Chondrocyte (in vitro differentiated cells): ENCODE measurements at regions not wholly inside any gene's neighbourhood (a gene's known extent, or its start where the extent isn't known, plus 50 kb on each side); places are given as distances from the start of the nearest gene placed in this dataset.

ENCODE experiments used
- DNase-seq: peaks from one replicate; pipeline ENCODE4 v3.0.0; 2021; ENCODE audit warnings: mixed read lengths, low spot score
- H3K27ac Mint-ChIP-seq: one replicate; pipeline ENCODE4 v1.8.0; 2021; ENCODE audit warnings: mild to moderate bottlenecking, moderate library complexity, mixed read lengths; ENCODE audit not compliant: unreplicated experiment
- H3K27me3 Mint-ChIP-seq: 2 replicates; pipeline ENCODE4 v1.8.0; 2021; ENCODE audit warnings: low read depth, mixed read lengths
- H3K36me3 Mint-ChIP-seq: 2 replicates; pipeline ENCODE4 v1.8.0; 2021; ENCODE audit warnings: low read depth, mixed read lengths
- H3K4me1 Mint-ChIP-seq: 2 replicates; pipeline ENCODE4 v1.8.0; 2021; ENCODE audit warnings: low read depth, mild to moderate bottlenecking, mixed read lengths
- H3K4me3 Mint-ChIP-seq: one replicate; pipeline ENCODE4 v1.8.0; 2021; ENCODE audit warnings: mild to moderate bottlenecking, moderate library complexity, mixed read lengths; ENCODE audit not compliant: unreplicated experiment
- H3K9me3 Mint-ChIP-seq: 2 replicates; pipeline ENCODE4 v1.8.0; 2021; ENCODE audit warnings: low read depth, mixed read lengths
- TF ChIP-seq, protein P1 (sequence below): fragments of 200-600 bp; sonication (generic); IDR thresholded peaks from 2 replicates; pipeline ENCODE4 v1.5.0; 2021; ENCODE audit warnings: antibody characterized with exemption, mild to moderate bottlenecking, moderate library complexity

DNA sequence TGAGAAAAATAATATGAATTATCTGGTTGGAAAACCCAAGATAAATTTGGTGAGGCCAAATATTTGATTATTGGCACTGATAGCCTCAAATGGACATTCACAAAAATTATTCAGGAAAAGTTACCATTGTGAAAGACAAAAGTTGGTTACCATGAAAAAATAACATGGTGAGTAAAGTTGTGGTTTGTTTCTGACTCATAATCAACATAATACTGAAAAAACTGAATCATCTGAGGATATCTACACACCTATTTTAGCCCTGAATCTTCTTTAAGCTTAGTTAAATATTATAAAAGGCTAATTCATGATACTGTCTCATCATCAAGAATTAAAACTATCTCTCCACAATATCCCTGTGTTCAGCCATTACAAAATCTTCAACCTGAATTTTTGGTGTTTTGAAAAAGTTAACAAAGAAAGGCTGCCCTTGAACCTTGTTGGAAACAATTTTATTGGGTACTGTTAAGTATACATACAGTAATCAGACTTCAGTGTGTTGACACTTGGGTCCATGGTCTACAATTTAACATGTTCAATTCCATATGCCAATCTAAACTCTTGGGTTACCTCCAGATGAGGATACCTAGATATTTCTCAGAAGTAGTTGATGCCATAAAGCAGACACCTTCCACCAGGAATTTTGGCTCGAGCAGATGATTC lies 607.5 kb upstream of the SLC39A10 start:
- Mint-ChIP-seq H3K9me3 (no peaks in the 10 kb centered on the region), H3K27ac (no peak overlapping the region), H3K27me3 (peaks cover 2% of the 10 kb centered on the region), H3K36me3 (no peaks in the 10 kb centered on the region), H3K4me3 (no peak overlapping the region), H3K4me1 (no peaks in the 10 kb centered on the region)
- no peak for DNase-seq
- TF ChIP-seq, protein P1, sequence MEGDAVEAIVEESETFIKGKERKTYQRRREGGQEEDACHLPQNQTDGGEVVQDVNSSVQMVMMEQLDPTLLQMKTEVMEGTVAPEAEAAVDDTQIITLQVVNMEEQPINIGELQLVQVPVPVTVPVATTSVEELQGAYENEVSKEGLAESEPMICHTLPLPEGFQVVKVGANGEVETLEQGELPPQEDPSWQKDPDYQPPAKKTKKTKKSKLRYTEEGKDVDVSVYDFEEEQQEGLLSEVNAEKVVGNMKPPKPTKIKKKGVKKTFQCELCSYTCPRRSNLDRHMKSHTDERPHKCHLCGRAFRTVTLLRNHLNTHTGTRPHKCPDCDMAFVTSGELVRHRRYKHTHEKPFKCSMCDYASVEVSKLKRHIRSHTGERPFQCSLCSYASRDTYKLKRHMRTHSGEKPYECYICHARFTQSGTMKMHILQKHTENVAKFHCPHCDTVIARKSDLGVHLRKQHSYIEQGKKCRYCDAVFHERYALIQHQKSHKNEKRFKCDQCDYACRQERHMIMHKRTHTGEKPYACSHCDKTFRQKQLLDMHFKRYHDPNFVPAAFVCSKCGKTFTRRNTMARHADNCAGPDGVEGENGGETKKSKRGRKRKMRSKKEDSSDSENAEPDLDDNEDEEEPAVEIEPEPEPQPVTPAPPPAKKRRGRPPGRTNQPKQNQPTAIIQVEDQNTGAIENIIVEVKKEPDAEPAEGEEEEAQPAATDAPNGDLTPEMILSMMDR: no peak

DNA sequence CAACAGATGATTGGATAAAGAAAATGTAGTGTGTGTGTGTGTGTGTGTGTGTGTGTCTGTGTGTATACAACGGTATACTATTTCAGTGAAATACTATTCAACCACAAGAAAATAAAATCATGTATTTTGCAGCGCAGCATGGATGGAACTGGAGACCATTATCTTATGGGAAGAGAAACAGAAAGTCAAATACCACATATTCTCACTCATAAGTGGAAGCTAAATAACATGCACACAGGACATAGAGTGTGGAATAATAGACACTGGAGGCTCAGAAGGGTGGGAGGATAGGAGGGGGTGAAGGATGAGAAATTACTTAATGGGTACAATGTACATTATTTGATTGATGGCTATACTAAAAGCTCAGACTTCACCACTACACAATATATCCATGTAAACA lies 609.1 kb upstream of the SLC39A10 start:
- peaks cover 2% of the 10 kb centered on the region for H3K27me3 Mint-ChIP-seq
- H3K36me3 Mint-ChIP-seq: no peaks in the 10 kb centered on the region
- H3K27ac Mint-ChIP-seq: no peak overlapping the region
- no peaks in the 10 kb centered on the region for H3K4me1 Mint-ChIP-seq
- DNase-seq: no peak
- TF ChIP-seq, protein P1: no peak
- no peaks in the 10 kb centered on the region for H3K9me3 Mint-ChIP-seq
- H3K4me3 Mint-ChIP-seq: no peak overlapping the region

DNA sequence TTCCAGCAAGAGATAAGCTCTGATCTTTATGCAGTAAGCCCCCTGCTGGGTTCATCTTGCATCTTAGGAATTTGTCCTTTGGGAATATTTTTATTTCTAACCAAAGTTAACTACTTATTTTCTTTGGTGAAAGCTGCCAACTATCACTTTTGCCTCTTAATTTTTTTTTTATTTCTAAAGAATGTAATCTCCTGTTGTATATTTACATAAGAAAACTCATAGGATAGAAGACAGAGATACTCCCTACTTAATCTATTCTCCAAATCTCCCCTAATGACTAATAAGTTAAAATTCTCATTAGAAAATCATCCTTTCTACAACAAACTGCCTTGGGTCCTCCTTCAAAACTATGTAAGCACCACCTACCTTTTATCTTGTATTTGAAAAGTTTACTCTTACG lies 612.2 kb upstream of the SLC39A10 start:
- TF ChIP-seq, protein P1: no peak
- no peak for DNase-seq
- H3K27ac Mint-ChIP-seq: no peak overlapping the region
- H3K27me3 Mint-ChIP-seq: peaks cover 11% of the 10 kb centered on the region
- no peak overlapping the region for H3K4me3 Mint-ChIP-seq
- H3K36me3 Mint-ChIP-seq: no peaks in the 10 kb centered on the region
- no peaks in the 10 kb centered on the region for H3K9me3 Mint-ChIP-seq
- H3K4me1 Mint-ChIP-seq: no peaks in the 10 kb centered on the region

DNA sequence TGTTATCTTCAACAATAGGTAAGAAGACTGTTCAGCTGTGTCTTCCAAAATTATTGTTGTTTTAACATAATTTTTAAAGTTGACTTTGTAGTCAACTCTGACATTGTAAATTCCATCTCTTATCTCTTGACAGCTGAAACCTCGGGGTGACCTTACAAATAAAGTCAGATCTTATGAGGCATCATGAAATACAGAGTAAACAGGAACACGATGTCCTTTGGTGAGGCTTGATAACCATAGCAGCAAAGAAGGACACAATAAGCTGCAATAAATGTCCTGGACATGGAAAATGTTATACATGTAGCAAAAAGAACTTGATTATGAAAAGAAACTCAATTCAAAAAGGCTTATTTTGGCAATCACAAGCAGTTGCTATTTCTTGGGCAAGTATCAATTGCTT lies 618.9 kb upstream of the SLC39A10 start:
- no peak overlapping the region for H3K4me3 Mint-ChIP-seq
- peaks cover 13% of the 10 kb centered on the region for H3K27me3 Mint-ChIP-seq
- H3K36me3 Mint-ChIP-seq: no peaks in the 10 kb centered on the region
- H3K4me1 Mint-ChIP-seq: no peaks in the 10 kb centered on the region
- TF ChIP-seq, protein P1: no peak
- H3K9me3 Mint-ChIP-seq: no peaks in the 10 kb centered on the region
- DNase-seq: no peak
- no peak overlapping the region for H3K27ac Mint-ChIP-seq

DNA sequence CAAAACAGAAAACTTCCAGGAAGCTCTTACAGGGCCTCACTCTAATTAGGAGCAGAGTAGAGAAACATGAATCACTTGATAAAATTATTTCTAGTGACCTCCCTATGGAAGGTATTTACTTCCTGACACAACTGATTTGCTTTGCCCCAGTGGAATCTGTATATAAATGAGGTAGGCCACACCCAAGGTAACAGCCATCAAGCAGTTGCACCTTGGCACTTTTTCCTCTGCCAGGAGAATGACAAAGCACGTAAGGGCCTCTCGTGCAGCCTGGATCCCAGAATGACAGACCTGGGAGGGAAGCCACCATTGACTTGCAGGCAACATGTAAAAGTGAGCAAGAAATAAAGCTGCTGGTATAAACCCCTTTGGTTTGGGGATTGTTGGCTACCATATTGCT lies 620.0 kb upstream of the SLC39A10 start:
- Mint-ChIP-seq H3K4me3 (no peak overlapping the region), H3K27me3 (peaks cover 9% of the 10 kb centered on the region), H3K27ac (no peak overlapping the region), H3K4me1 (no peaks in the 10 kb centered on the region), H3K36me3 (no peaks in the 10 kb centered on the region), H3K9me3 (no peaks in the 10 kb centered on the region)
- no peak for DNase-seq
- TF ChIP-seq, protein P1: no peak
